LNCAP (cell line): ENCODE measurements at regions not wholly inside any gene's neighbourhood (a gene's known extent, or its start where the extent isn't known, plus 50 kb on each side); places are given as distances from the start of the nearest gene placed in this dataset.

ENCODE experiments used
- CTCF ChIP-seq: fragments of 450-650 bp; IDR thresholded peaks from 2 replicates; pipeline ENCODE4 v1.5.1; 2017; ENCODE audit warnings: mild to moderate bottlenecking

DNA sequence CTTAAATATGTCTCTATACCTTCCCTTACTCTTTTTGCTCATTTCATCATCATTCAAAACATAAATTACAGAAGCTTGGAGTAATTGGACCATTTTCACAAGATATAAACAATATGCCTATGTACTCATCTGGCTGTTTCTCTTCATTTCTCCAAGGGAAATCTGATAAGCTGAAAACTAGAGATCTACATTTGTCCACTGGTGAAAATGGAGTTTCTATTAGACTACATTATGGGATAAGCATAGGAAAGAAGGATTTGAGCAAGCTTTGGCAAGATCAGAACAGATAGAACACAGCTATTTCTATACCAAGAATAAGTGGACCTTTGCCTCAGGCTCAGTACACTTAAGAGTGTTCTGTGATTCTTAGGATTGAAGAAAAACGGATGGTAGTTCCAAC lies 404.4 kb downstream of the GASK1B start:
- no peak for TF ChIP-seq CTCF

GRCh38 chr4:157763490-157763889 lies 409.3 kb downstream of the GASK1B start:
- TF ChIP-seq CTCF = no peak

DNA sequence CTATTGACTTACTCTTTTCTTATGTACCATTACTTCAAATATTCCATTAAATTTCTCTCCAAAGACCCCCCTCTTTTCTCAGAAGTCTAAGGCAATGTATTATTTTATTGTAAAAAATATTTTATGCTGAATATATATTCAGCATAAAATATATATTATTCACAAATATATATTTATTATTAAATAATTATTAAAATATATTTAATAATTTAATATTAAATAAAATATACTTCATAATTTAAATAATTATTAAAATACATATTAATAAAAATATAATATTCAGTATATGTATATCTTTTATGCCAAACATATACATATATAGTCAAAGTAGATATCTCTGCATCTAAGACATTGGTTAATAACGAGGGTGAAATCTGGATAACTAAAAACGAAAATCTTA lies 418.4 kb downstream of the GASK1B start:
- no peak for TF ChIP-seq CTCF

- TF ChIP-seq CTCF = no peak
Observed at GRCh38 chr4:157751631-157752030, 421.2 kb downstream of the GASK1B start.

DNA sequence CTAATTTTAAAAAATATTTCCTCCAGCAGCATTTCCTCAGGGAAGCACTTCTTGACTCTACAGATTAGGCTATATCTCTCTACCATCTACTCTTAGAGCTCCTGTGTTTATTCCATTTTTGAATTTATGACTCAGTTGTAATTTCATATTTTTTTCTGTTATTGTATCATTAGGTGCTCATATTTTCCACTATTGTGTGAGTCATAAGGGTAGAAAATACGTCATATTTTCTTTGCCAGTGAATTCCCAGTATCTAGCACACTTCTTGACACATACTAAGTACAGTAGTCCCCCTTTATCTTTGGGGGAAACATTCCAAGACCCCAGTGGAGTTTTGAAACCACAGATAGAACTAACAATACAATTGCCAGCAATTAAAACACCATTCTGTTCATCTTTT lies 431.2 kb downstream of the GASK1B start:
- TF ChIP-seq CTCF = no peak

GRCh38 chr4:157739242-157739641 lies 433.6 kb downstream of the GASK1B start:
- TF ChIP-seq CTCF = no peak

DNA sequence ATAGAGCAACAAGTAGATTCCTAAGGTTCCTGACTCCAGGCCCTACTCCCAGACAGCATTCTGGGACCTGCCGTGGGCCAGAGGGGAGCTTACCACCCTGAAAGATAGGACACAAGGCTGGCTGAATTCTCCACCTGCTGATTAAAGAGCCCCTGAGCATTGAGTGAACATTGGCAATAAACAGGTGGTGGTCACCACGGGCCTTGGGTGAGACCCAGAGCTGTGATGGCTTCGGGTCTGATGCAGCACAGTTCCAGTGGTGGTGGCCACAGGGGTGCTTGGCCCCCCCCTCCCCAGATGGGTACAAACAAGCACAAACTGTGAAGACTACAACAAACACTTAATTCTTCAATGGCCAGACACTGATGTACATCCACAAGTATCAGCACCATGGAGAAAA lies 444.6 kb downstream of the GASK1B start:
- TF ChIP-seq CTCF = no peak

DNA sequence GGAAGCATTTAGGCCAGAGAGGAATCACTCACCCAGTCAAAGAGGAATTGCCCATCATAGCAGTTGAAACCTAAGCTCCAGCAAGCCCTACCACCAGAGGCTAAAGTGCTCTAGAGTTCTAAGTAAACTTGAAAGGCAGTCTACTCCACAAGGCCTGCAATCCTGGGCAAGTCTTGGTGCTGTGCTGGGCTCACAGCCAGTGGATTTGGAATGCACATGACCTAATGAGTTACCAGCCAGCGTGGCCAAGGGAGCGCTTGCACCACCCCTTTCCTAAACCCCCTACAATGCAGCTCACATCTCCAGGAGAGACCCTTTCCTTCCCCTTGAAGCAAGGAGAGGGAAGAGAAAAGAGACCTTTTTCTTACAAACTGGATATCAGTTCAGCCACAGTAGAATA lies 445.7 kb downstream of the GASK1B start:
- TF ChIP-seq CTCF = no peak
